ENCODE measurements at regions not wholly inside any gene's neighbourhood (a gene's known extent, or its start where the extent isn't known, plus 50 kb on each side); places are given as distances from the start of the nearest gene placed in this dataset.

GRCh38 chr6:5946701-5947100 is 60.0 kb downstream of the NRN1 start:
- DNase-seq: no peak

DNA sequence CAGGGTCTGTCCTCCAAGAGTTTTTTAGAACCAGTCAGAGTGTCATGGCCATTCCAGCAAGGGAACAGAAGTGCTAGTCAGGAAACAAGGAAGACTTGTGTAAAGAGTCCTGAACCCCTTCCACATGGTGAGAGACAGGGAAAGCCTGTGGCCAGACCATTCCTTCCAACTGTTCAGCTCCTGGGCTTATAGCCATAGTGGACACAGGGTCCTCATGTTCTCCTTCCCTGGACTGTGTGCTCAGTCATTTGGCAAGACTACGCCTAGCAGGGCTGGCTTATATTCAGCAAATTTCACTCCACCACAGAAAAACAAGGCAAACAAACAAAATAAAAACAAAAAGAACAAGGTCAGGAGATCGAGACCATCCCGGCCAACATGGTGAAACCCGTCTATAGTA is 60.5 kb downstream of the NRN1 start:
- no peak for DNase-seq

- no peak for DNase-seq
Observed at GRCh38 chr6:5943591-5943990, 63.1 kb downstream of the NRN1 start.

GRCh38 chr6:5942591-5942990 is 64.1 kb downstream of the NRN1 start:
- no peak for DNase-seq

DNA sequence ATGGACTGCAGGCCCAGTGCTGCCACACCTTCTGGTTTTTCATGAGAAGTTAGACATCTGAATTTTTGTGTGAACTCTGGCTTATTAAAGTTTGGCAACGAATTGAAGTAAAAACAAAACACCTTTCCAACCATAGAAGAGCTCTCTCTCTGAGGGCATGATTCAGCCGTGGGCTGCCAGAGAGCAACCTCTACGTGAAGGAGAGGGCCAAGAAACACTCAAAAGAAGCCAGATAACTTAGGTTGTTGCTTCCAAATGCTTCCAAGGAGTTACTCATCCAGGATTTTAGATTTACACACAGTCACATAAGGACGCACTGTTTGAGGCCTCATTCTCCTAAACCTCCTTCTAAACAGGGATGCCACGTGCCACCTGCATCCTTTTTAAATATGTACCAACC is 65.5 kb downstream of the NRN1 start:
- no peak for DNase-seq

GRCh38 chr6:5938934-5939333 is 67.8 kb downstream of the NRN1 start:
- DNase-seq: no peak

- DNase-seq: no peak
Observed at GRCh38 chr6:5937936-5938706, 68.6 kb downstream of the NRN1 start.

DNA sequence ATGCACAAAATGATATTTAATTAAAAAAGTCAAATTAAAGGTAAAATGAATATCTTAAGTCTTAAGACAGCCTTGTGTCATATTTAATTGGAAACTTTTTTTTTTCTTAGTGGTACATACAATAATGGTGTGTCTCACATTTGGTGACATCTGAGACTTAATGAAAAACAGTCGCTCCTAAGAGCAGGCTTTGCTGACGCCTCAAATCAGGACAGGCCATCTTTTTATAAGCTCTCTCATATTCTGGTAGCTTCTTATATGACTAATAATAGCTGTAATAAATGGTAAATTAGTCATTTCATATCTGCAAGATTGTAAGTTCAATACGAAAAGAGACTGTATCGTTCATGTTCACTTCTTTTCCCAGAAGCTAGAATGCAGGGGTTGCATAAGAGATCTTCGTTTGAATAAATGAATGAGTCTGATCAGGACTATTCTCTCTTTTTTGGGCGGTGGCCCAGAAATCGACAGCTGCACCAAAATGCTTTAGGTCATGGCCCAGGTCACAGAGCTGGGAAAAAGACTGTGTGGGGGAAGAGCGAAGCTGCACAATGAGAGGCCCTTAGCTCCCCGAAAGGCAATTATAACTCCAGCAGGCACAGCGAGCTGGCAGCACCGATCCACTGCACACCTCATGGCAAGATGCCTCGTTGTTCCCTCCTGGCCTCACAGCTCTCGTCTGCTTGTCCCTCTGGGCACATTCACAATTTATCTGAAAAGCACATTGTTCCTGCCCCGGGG is 69.4 kb downstream of the NRN1 start:
- no peak for DNase-seq

GRCh38 chr6:5936631-5937030 is 70.1 kb downstream of the NRN1 start:
- no peak for DNase-seq

DNA sequence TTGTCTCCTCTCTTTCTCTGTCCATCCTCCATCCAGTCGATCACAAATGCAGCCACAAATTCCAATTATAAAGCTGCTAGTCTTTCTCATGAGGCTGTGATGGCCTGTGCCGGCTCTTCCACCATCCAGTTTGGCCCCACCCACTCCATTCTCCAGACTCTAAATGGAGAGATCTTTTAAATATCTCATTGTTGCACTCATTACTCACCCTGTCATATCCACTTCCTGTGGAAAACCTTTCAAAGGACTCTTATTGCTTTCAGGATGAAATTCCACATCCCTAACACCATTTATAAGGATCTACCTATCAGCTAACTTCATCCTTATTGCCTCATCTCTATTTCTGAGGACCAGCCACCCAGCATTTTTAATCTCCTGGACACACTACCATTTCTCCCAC is 70.6 kb downstream of the NRN1 start:
- no peak for DNase-seq

DNA sequence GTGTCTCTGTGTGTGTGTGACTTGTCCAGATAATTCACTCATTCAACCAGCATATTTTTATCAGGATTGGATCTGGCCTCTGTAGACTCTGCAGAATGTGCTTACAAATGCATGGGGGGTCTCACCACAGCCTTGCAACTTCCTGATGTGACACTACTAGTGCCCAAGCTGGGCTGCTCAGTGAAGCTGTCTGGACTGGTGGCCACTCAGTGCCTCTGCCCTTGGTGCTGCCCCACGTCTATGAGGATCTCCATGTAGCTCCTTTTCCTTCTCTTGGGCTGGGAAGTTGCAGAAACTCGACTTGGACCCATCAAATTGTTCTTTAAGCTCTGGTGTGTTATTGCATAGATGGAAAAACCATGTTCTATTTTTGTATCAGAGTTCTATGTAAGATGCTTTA is 75.8 kb downstream of the NRN1 start:
- no peak for DNase-seq

DNA sequence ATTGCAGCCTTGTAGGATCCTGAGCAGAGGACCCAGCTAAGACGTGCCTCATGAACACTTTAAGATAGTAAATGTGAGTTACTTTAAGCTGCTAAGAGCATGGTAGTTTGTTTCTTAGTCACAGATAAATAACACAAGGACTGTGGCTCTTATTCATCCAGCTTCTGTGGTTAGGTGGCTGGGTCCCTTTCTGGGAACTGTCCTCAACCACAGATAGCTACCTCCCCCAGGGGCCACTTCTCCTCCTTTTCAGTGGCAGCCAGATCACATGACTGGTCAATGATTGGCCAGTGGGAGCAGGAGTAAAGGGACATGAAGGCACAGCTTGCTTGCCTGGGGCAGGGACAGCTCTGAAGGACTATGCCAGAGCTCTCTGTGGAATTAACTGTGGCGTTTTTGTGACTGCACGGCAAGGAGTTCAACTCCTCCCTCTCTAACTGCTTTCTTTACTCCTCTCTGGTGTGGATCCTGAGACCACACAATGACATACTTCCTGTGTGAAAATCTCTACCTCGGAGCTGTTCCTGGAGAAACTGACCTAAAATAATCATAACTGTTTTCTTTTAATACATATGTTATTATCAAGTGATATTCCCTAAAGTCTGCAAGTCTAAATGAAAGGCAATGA is 76.5 kb downstream of the NRN1 start:
- DNase-seq: no peak

GRCh38 chr6:5923840-5924239 is 82.9 kb downstream of the NRN1 start:
- no peak for DNase-seq

DNA sequence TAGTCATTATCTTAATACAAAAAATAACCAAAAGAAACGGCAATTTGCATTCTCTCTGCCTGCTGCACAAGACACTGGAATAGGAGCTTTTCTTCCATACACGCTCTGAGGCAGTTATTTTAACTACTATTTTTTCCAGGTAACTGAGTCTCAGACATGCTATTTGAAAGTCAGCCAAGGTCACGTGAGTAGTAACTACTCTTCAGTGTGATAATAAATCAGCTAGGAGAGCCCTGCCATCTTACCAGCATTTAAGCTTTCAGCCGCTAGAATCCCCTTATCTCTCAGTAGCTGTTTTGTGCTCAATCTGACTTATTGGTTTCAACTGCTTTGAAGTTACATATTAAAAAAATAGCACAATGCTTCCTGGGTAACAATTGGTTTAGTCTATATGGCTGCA is 84.5 kb downstream of the NRN1 start:
- no peak for DNase-seq

DNA sequence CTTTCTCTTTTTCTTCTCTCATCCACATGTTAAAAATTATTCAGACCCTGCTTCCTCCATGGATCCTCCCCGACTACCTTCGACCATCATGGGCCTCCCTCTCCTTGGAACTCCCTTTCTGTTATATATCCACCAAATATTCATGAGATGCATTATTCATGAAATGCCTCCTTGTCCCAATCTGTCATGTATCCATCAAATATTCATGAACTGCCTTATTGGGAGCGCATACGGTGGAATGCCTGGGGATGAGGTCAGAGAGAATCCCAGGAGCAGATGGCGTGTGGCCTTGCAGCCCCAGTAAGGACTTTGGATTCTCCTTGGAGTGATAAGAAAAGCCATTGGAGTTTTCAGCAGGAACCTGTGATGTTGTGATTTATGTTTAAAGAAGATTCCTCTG is 97.0 kb downstream of the NRN1 start:
- no peak for DNase-seq

DNA sequence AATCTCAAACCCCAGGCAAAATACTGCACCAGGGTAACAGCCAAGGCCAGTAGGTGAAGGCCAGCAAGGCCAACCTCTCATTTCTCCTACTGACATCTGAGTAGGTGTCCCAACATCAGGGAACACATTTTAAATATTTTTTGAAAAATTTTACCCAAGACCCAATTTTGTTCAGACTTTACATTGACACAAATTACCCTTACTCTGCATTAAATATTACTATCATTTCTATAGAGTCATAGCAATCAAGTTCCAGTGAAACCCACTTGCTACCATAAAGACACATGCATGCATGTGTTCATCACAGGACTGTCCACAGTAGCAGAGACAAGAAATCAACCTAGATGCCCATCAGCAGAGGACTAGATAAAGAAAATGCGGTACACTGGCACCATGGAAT is 99.9 kb downstream of the NRN1 start:
- no peak for DNase-seq

- no peak for DNase-seq
Observed at GRCh38 chr6:5906340-5906670, 100.4 kb downstream of the NRN1 start.

DNA sequence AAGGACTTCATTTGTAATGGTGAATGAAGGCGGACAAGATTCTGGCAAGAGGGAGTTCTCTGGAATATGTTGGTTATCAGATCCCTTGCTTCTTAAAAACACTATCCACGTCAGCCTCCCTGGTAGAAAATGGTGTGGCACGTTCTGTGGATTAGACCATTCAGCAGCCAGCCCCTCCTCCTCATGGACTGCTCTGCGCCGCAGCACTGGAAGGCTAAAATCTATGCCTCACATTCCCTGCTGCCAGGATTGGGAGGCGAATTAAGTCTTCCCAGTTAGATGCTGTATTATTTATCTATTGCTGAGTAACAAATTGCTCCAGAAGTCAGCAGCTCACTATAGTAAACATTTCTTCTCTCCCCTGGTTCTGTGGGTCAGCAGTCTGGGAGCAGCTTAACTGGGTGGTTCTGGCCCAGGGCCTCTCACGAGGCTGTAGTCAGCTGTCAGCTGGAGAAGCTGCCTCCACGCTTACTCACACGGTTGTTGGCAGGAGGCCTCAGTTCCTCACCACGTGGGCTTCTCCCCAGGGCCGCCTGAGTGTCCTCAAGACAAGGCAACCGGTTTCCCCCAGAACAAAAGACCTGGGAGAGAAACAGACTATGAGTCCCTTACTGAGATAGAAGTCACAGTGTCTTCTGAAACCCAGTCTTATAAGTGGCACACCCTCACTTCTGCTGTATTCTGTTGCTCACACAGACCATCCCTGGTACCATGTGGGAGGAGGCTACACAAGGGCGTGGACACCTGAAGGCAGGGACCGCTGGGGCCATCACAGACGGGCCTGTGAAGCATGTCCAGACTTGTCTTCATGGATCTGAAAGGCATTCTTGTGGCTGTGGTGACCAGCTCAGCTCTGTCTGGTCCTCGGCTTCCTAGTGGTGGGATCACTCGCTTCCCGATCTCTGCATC is 101.0 kb downstream of the NRN1 start:
- no peak for DNase-seq

DNA sequence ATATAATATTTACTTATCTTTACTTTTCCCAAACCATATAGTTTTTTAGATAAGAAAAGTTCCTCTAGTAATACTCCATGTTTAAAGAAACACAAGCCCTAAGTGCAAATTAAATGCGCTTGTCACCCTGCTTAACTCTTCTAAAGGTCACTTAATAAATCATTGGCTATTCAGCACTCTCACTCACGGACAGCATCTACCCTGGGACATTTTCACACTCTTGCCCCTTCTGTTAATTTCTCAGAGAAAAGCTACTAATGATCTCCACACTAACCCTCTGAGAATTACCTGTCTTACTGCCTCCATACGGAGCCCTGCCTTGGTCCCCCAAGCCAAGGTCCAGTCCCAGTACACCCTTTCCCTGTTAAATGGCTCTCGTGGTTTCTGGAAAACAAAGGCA is 102.2 kb downstream of the NRN1 start:
- no peak for DNase-seq

GRCh38 chr6:5899216-5900045 is 107.3 kb downstream of the NRN1 start:
- DNase-seq: no peak

- DNase-seq: no peak
Observed at GRCh38 chr6:5898563-5898962, 108.2 kb downstream of the NRN1 start.

DNA sequence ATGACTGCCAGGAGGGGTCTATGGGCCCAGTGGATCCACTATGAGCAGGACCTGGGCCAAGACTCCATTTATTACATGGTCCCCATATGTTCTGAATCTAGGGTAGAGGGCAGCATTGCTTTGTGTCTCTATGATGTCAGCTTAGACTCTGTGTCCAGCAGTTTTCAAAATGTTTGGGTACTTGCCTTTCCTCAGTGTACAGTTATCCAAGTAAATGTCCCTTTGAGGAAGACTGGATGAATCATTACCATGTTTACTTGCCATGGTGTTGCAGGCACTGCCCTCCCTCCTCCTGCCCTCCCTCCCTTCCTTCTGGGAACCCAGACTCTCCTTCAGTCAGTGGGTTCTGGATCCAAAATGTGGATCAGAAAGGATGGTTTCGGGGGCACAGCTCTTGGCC is 108.6 kb downstream of the NRN1 start:
- no peak for DNase-seq
